ENCODE measurements at regions not wholly inside any gene's neighbourhood (a gene's known extent, or its start where the extent isn't known, plus 50 kb on each side); places are given as distances from the start of the nearest gene placed in this dataset.

- Mint-ChIP-seq H3K27ac (no peak overlapping the region), H3K9me3 (no peaks in the 10 kb centered on the region), H3K27me3 (ENCODE audit: low read depth) (peaks cover 4% of the 10 kb centered on the region), H3K4me3 (no peak overlapping the region), H3K4me1 (ENCODE audit: low read depth) (no peaks in the 10 kb centered on the region), H3K36me3 (ENCODE audit: low read depth) (no peaks in the 10 kb centered on the region)
Observed at GRCh38 chr16:48105976-48106375, 49.8 kb downstream of the ABCC12 start.

- H3K27ac Mint-ChIP-seq, result no peak overlapping the region
- H3K9me3 Mint-ChIP-seq, result no peaks in the 10 kb centered on the region
- no peaks in the 10 kb centered on the region for H3K4me1 Mint-ChIP-seq (ENCODE audit: low read depth)
- no peaks in the 10 kb centered on the region for H3K36me3 Mint-ChIP-seq (ENCODE audit: low read depth)
- H3K27me3 Mint-ChIP-seq (ENCODE audit: low read depth), result peaks cover 4% of the 10 kb centered on the region
- H3K4me3 Mint-ChIP-seq, result no peak overlapping the region
Observed at GRCh38 chr16:48105456-48105855, 50.3 kb downstream of the ABCC12 start.

GRCh38 chr16:48103591-48103990 is 52.2 kb downstream of the ABCC12 start:
- peaks cover 4% of the 10 kb centered on the region for H3K27me3 Mint-ChIP-seq (ENCODE audit: low read depth)
- no peaks in the 10 kb centered on the region for H3K9me3 Mint-ChIP-seq
- H3K27ac Mint-ChIP-seq, result no peak overlapping the region
- no peak overlapping the region for H3K4me3 Mint-ChIP-seq
- H3K36me3 Mint-ChIP-seq (ENCODE audit: low read depth), result no peaks in the 10 kb centered on the region
- no peaks in the 10 kb centered on the region for H3K4me1 Mint-ChIP-seq (ENCODE audit: low read depth)

GRCh38 chr16:48102083-48103008 is 53.4 kb downstream of the ABCC12 start:
- peaks cover 4% of the 10 kb centered on the region for H3K27me3 Mint-ChIP-seq (ENCODE audit: low read depth)
- H3K36me3 Mint-ChIP-seq (ENCODE audit: low read depth), result no peaks in the 10 kb centered on the region
- H3K9me3 Mint-ChIP-seq, result no peaks in the 10 kb centered on the region
- no peaks in the 10 kb centered on the region for H3K4me1 Mint-ChIP-seq (ENCODE audit: low read depth)
- no peak overlapping the region for H3K4me3 Mint-ChIP-seq
- no peak overlapping the region for H3K27ac Mint-ChIP-seq

- no peaks in the 10 kb centered on the region for H3K36me3 Mint-ChIP-seq (ENCODE audit: low read depth)
- no peaks in the 10 kb centered on the region for H3K9me3 Mint-ChIP-seq
- no peak overlapping the region for H3K4me3 Mint-ChIP-seq
- no peak overlapping the region for H3K27ac Mint-ChIP-seq
- no peaks in the 10 kb centered on the region for H3K4me1 Mint-ChIP-seq (ENCODE audit: low read depth)
- H3K27me3 Mint-ChIP-seq (ENCODE audit: low read depth), result peaks cover 4% of the 10 kb centered on the region
Observed at GRCh38 chr16:48101069-48101674, 54.6 kb downstream of the ABCC12 start.

- H3K36me3 Mint-ChIP-seq (ENCODE audit: low read depth), result no peaks in the 10 kb centered on the region
Observed at GRCh38 chr16:48099455-48099854, 56.3 kb downstream of the ABCC12 start.

GRCh38 chr16:48098472-48098871 is 57.3 kb downstream of the ABCC12 start:
- Mint-ChIP-seq H3K4me3 (no peak overlapping the region), H3K27ac (no peak overlapping the region), H3K4me1 (ENCODE audit: low read depth) (no peaks in the 10 kb centered on the region), H3K36me3 (ENCODE audit: low read depth) (no peaks in the 10 kb centered on the region), H3K9me3 (no peaks in the 10 kb centered on the region), H3K27me3 (ENCODE audit: low read depth) (peaks cover 4% of the 10 kb centered on the region)

More at GRCh38 chr16:48099455-48099854, 56.3 kb downstream of the ABCC12 start:
- Mint-ChIP-seq H3K27ac (no peak overlapping the region), H3K27me3 (ENCODE audit: low read depth) (peaks cover 4% of the 10 kb centered on the region), H3K9me3 (no peaks in the 10 kb centered on the region), H3K4me1 (ENCODE audit: low read depth) (no peaks in the 10 kb centered on the region), H3K4me3 (no peak overlapping the region)

- H3K9me3 Mint-ChIP-seq, result no peaks in the 10 kb centered on the region
- no peak overlapping the region for H3K4me3 Mint-ChIP-seq
- peaks cover 20% of the 10 kb centered on the region for H3K27me3 Mint-ChIP-seq (ENCODE audit: low read depth)
- no peaks in the 10 kb centered on the region for H3K36me3 Mint-ChIP-seq (ENCODE audit: low read depth)
- H3K27ac Mint-ChIP-seq, result no peak overlapping the region
- H3K4me1 Mint-ChIP-seq (ENCODE audit: low read depth), result no peaks in the 10 kb centered on the region
Observed at GRCh38 chr16:48091117-48091516, 64.7 kb downstream of the ABCC12 start.

GRCh38 chr16:48089053-48089792 is 66.6 kb downstream of the ABCC12 start:
- Mint-ChIP-seq H3K4me1 (ENCODE audit: low read depth) (no peaks in the 10 kb centered on the region), H3K9me3 (no peaks in the 10 kb centered on the region), H3K27ac (no peak overlapping the region), H3K36me3 (ENCODE audit: low read depth) (no peaks in the 10 kb centered on the region), H3K27me3 (ENCODE audit: low read depth) (peaks cover 20% of the 10 kb centered on the region), H3K4me3 (no peak overlapping the region)

- Mint-ChIP-seq H3K4me1 (ENCODE audit: low read depth) (no peaks in the 10 kb centered on the region), H3K27me3 (ENCODE audit: low read depth) (peaks cover 20% of the 10 kb centered on the region), H3K9me3 (no peaks in the 10 kb centered on the region), H3K36me3 (ENCODE audit: low read depth) (no peaks in the 10 kb centered on the region), H3K27ac (no peak overlapping the region), H3K4me3 (no peak overlapping the region)
Observed at GRCh38 chr16:48087639-48088038, 68.2 kb downstream of the ABCC12 start.

GRCh38 chr16:48086422-48086821 is 69.4 kb downstream of the ABCC12 start:
- Mint-ChIP-seq H3K27ac (no peak overlapping the region), H3K27me3 (ENCODE audit: low read depth) (peaks cover 14% of the 10 kb centered on the region), H3K9me3 (no peaks in the 10 kb centered on the region), H3K36me3 (ENCODE audit: low read depth) (no peaks in the 10 kb centered on the region), H3K4me1 (ENCODE audit: low read depth) (no peaks in the 10 kb centered on the region), H3K4me3 (no peak overlapping the region)

GRCh38 chr16:48085729-48086128 is 70.1 kb downstream of the ABCC12 start:
- Mint-ChIP-seq H3K4me1 (ENCODE audit: low read depth) (no peaks in the 10 kb centered on the region), H3K4me3 (no peak overlapping the region), H3K27ac (no peak overlapping the region), H3K36me3 (ENCODE audit: low read depth) (no peaks in the 10 kb centered on the region), H3K27me3 (ENCODE audit: low read depth) (peaks cover 7% of the 10 kb centered on the region), H3K9me3 (no peaks in the 10 kb centered on the region)

GRCh38 chr16:48084826-48085225 is 71.0 kb downstream of the ABCC12 start:
- Mint-ChIP-seq H3K4me3 (no peak overlapping the region), H3K27me3 (ENCODE audit: low read depth) (peaks cover 7% of the 10 kb centered on the region), H3K27ac (no peak overlapping the region), H3K36me3 (ENCODE audit: low read depth) (no peaks in the 10 kb centered on the region), H3K9me3 (no peaks in the 10 kb centered on the region), H3K4me1 (ENCODE audit: low read depth) (no peaks in the 10 kb centered on the region)

- Mint-ChIP-seq H3K27ac (no peak overlapping the region), H3K9me3 (no peaks in the 10 kb centered on the region), H3K4me1 (ENCODE audit: low read depth) (no peaks in the 10 kb centered on the region), H3K4me3 (no peak overlapping the region), H3K36me3 (ENCODE audit: low read depth) (no peaks in the 10 kb centered on the region), H3K27me3 (ENCODE audit: low read depth) (no peaks in the 10 kb centered on the region)
Observed at GRCh38 chr16:48082516-48082915, 73.3 kb downstream of the ABCC12 start.

- H3K27ac Mint-ChIP-seq, result no peak overlapping the region
- no peaks in the 10 kb centered on the region for H3K4me1 Mint-ChIP-seq (ENCODE audit: low read depth)
- no peaks in the 10 kb centered on the region for H3K36me3 Mint-ChIP-seq (ENCODE audit: low read depth)
- no peaks in the 10 kb centered on the region for H3K9me3 Mint-ChIP-seq
- no peak overlapping the region for H3K4me3 Mint-ChIP-seq
- H3K27me3 Mint-ChIP-seq (ENCODE audit: low read depth), result no peaks in the 10 kb centered on the region
Observed at GRCh38 chr16:48081656-48082055, 74.1 kb downstream of the ABCC12 start.
